Panc1 (cell line): ENCODE measurements at regions not wholly inside any gene's neighbourhood (a gene's known extent, or its start where the extent isn't known, plus 50 kb on each side); places are given as distances from the start of the nearest gene placed in this dataset.

Experiments used
- ATAC-seq: fragments of 200-7000 bp; cut with Tn5 transposase; 2 replicates; pipeline ENCODE4 v1.9.1; 2020; ENCODE audit warnings: mild to moderate bottlenecking, moderate library complexity
- BruUV-seq: library from RNA; stranded (reverse); fragments of 400-500 nt; replicated peaks from 2 replicates; lab custom pipeline; 2021; lab: Mats Ljungman, UMichigan
- CTCF ChIA-PET: fragments of 300-600 bp; sonication (Branson Sonifier 250); formaldehyde crosslinking; loops from one replicate; lab custom pipeline; 2022; ENCODE audit warnings: antibody characterized with exemption; lab: Charles Lee
- POLR2A ChIA-PET: fragments of 300-600 bp; sonication (Branson Sonifier 250); formaldehyde crosslinking; loops from one replicate; lab custom pipeline; 2022; ENCODE audit warnings: antibody characterized with exemption; lab: Charles Lee
- DNase-seq: peaks from one replicate; pipeline ENCODE4 v3.0.0-alpha.2; 2010; ENCODE audit warnings: low read depth, low spot score
- H3K27ac ChIP-seq: 2 replicates; pipeline ENCODE4 v1.5.1; 2011; ENCODE audit warnings: mild to moderate bottlenecking, low read length, inconsistent platforms
- H3K27me3 ChIP-seq: fragments of 200-500 bp; sonication (Bioruptor generic); 2 replicates; pipeline ENCODE4 v1.6.0; 2014; ENCODE audit warnings: low read length, inconsistent platforms; ENCODE audit not compliant: control insufficient read depth, insufficient read depth
- H3K36me3 ChIP-seq: fragments of 200-500 bp; sonication (Bioruptor generic); 2 replicates; pipeline ENCODE4 v1.5.1; 2014; ENCODE audit warnings: inconsistent platforms, mild to moderate bottlenecking, low read length, moderate library complexity; ENCODE audit not compliant: control insufficient read depth, insufficient read depth
- H3K4me1 ChIP-seq: 2 replicates; pipeline ENCODE4 v1.5.1; 2011; ENCODE audit warnings: inconsistent platforms, mild to moderate bottlenecking, low read length, moderate library complexity; ENCODE audit not compliant: control insufficient read depth, insufficient read depth
- H3K4me3 ChIP-seq, 2 experiments: 2 replicates each; pipeline ENCODE4 v1.5.1; 2011 to 2012; ENCODE audit warnings: low read depth in 2 of 2, low read length in 2 of 2, mild to moderate bottlenecking in 2 of 2, inconsistent platforms in 1 of 2, moderate library complexity in 1 of 2
- H3K9me3 ChIP-seq: fragments of 200-500 bp; sonication (Bioruptor generic); 2 replicates; pipeline ENCODE4 v1.5.1; 2014; ENCODE audit warnings: low read depth, mild to moderate bottlenecking, inconsistent platforms, low read length, moderate library complexity; ENCODE audit not compliant: control insufficient read depth, insufficient read depth
- POLR2AphosphoS5 ChIP-seq: IDR thresholded peaks from 2 replicates; pipeline ENCODE4 v1.6.1; 2012; ENCODE audit warnings: mild to moderate bottlenecking, low read depth, low read length, moderate library complexity
- SIN3A ChIP-seq: IDR thresholded peaks from 2 replicates; pipeline ENCODE4 v1.6.1; 2012; ENCODE audit warnings: low read depth, mild to moderate bottlenecking, low read length, moderate library complexity, borderline replicate concordance; ENCODE audit not compliant: insufficient read depth
- TCF7L2 ChIP-seq: IDR thresholded peaks from 2 replicates; pipeline ENCODE4 v1.6.1; 2011; ENCODE audit warnings: mild to moderate bottlenecking, low read depth, low read length, inconsistent platforms
- in situ Hi-C: cut with HindIII; loops from 2 replicates; pipeline ENCODE4 v1.10.0; 2016; ENCODE audit warnings: low sequenced_read_pairs, low pct_unique_long_range_greater_than_20kb
- intact Hi-C: fragments of 100-400 bp; cut with micrococcal nuclease; formaldehyde crosslinking; loops from one replicate; pipeline ENCODE4 v1.10.0; 2022; ENCODE audit not compliant: unreplicated experiment
- TF ChIP-seq, protein P1 (sequence below): fragments of 450-650 bp; IDR thresholded peaks from 2 replicates; pipeline ENCODE4 v1.5.1; 2017; ENCODE audit warnings: mild to moderate bottlenecking
- TF ChIP-seq, protein P2 (sequence below), 2 experiments: IDR thresholded peaks; 2 replicates each; pipeline ENCODE4 v1.6.1; 2011 to 2012; ENCODE audit warnings: low read depth in 2 of 2, control low read depth in 1 of 2, low read length in 1 of 2, mild to moderate bottlenecking in 1 of 2, moderate library complexity in 1 of 2; ENCODE audit not compliant: insufficient read depth in 1 of 2

DNA sequence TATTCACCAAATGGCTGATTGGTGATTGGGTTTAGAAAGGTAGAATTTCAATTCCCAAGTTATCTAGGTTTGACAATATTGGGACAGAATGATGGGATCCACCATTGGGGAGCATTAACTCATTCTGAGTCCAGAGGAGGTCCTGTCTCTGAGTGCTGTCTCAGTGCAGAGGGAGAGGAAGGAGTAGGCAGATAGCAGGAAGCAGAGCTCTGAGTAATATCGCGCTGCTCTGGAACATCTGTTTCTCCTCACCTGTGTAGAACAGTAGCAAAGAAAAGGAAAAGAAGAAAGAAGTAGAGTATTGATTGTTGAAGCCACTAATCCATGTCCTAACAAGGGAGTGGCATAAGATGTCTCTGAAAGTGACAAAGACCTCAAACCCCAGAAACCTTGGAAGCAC lies 1657.8 kb downstream of the MRPL39 start:
- DNase-seq (no peak), ATAC-seq (no peak)
- Histone ChIP-seq H3K4me3 (no peak overlapping the region), H3K36me3 (no peaks in the 10 kb centered on the region), H3K27ac (no peak overlapping the region), H3K27me3 (no peaks in the 10 kb centered on the region), H3K9me3 (no peaks in the 10 kb centered on the region), H3K4me1 (no peaks in the 10 kb centered on the region)
- CTCF ChIA-PET, result no interaction called here
- TF ChIP-seq TCF7L2 (no peak), SIN3A (no peak), POLR2AphosphoS5 (no peak)
- TF ChIP-seq, protein P1, sequence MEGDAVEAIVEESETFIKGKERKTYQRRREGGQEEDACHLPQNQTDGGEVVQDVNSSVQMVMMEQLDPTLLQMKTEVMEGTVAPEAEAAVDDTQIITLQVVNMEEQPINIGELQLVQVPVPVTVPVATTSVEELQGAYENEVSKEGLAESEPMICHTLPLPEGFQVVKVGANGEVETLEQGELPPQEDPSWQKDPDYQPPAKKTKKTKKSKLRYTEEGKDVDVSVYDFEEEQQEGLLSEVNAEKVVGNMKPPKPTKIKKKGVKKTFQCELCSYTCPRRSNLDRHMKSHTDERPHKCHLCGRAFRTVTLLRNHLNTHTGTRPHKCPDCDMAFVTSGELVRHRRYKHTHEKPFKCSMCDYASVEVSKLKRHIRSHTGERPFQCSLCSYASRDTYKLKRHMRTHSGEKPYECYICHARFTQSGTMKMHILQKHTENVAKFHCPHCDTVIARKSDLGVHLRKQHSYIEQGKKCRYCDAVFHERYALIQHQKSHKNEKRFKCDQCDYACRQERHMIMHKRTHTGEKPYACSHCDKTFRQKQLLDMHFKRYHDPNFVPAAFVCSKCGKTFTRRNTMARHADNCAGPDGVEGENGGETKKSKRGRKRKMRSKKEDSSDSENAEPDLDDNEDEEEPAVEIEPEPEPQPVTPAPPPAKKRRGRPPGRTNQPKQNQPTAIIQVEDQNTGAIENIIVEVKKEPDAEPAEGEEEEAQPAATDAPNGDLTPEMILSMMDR, result no peak
- TF ChIP-seq, protein P2, sequence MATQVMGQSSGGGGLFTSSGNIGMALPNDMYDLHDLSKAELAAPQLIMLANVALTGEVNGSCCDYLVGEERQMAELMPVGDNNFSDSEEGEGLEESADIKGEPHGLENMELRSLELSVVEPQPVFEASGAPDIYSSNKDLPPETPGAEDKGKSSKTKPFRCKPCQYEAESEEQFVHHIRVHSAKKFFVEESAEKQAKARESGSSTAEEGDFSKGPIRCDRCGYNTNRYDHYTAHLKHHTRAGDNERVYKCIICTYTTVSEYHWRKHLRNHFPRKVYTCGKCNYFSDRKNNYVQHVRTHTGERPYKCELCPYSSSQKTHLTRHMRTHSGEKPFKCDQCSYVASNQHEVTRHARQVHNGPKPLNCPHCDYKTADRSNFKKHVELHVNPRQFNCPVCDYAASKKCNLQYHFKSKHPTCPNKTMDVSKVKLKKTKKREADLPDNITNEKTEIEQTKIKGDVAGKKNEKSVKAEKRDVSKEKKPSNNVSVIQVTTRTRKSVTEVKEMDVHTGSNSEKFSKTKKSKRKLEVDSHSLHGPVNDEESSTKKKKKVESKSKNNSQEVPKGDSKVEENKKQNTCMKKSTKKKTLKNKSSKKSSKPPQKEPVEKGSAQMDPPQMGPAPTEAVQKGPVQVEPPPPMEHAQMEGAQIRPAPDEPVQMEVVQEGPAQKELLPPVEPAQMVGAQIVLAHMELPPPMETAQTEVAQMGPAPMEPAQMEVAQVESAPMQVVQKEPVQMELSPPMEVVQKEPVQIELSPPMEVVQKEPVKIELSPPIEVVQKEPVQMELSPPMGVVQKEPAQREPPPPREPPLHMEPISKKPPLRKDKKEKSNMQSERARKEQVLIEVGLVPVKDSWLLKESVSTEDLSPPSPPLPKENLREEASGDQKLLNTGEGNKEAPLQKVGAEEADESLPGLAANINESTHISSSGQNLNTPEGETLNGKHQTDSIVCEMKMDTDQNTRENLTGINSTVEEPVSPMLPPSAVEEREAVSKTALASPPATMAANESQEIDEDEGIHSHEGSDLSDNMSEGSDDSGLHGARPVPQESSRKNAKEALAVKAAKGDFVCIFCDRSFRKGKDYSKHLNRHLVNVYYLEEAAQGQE (IDR thresholded peaks at IDR 0.05; ENCODE audit: insufficient read depth in 1 of 2, low read depth in 2 of 2, low read length in 1 of 2), result no peak
- BruUV-seq, result no TSS peak
- in situ Hi-C loops (no loop called here), intact Hi-C loops (no loop called here)
- POLR2A ChIA-PET, result no interaction called here

DNA sequence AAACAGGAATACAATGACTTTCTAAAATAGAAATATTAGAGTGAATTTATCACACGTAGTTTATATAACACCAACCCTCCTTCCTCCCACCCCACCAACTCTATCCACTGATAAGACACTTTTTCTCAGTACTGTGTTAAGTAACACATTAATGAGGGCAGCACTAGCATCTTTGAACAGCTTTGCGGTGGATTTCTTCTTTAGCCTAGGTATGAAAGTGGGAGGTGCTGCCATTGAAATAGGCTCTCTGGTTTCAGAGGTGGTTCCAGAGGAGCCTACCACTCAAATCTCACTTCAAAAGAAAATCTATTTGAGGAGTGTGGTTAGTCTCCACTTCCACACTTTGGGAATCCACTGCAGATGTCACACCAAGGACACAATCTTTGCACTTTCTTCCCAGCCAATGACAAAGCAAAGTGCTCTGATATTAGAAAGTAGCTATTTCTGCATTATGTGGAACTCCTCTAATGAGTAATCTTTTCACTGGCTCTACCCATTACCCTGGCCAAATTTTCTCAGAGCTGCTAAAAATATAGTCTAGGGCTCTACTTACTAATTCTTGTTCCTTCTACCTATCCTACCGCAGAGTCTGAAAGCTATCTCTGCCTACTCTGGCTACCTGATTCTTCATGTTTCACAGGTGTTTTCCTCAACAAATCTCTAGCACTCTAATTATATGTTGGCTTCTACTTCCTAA lies 1667.8 kb downstream of the MRPL39 start:
- no TSS peak for BruUV-seq
- TF ChIP-seq TCF7L2 (no peak), POLR2AphosphoS5 (no peak), SIN3A (no peak)
- TF ChIP-seq, protein P2 (IDR thresholded peaks at IDR 0.05; ENCODE audit: insufficient read depth in 1 of 2, low read depth in 2 of 2, low read length in 1 of 2), result no peak
- TF ChIP-seq, protein P1, result no peak
- POLR2A ChIA-PET, result no interaction called here
- H3K4me1 ChIP-seq, result no peaks in the 10 kb centered on the region
- no peak for ATAC-seq
- no peak overlapping the region for H3K27ac ChIP-seq
- H3K36me3 ChIP-seq, result no peaks in the 10 kb centered on the region
- H3K4me3 ChIP-seq, result no peak overlapping the region
- intact Hi-C loops (no loop called here), in situ Hi-C loops (no loop called here)
- H3K27me3 ChIP-seq, result no peaks in the 10 kb centered on the region
- no peak for DNase-seq
- CTCF ChIA-PET, result no interaction called here
- no peaks in the 10 kb centered on the region for H3K9me3 ChIP-seq
